GM12878 (cell line): ENCODE measurements at regions not wholly inside any gene's neighbourhood (a gene's known extent, or its start where the extent isn't known, plus 50 kb on each side); places are given as distances from the start of the nearest gene placed in this dataset.
A peak's percentile ranks its signal among the peaks of the same experiment; 100 is the strongest.

Experiments
- ATAC-seq: fragments of 200-7000 bp; cut with Tn5 transposase; 3 replicates; pipeline ENCODE4 v1.9.1; 2020; ENCODE audit warnings: mild to moderate bottlenecking, moderate library complexity
- BruUV-seq: library from RNA; stranded (reverse); fragments of 400-500 nt; replicated peaks from 2 replicates; lab custom pipeline; 2021; lab: Mats Ljungman, UMichigan
- CTCF ChIA-PET: fragments of 300-600 bp; sonication (Branson Sonifier 250); formaldehyde crosslinking; extraction: SDS; loops from one replicate; lab custom pipeline; 2021; ENCODE audit warnings: inconsistent platforms; lab: Yijun Ruan, JAX
- POLR2A ChIA-PET: fragments of 350-600 bp; formaldehyde crosslinking; extraction: SDS; loops from one replicate; lab custom pipeline; 2021; ENCODE audit warnings: inconsistent platforms; lab: Charles Lee
- RAD21 ChIA-PET: fragments of 300-600 bp; sonication (Branson Sonifier 250); formaldehyde crosslinking; loops from one replicate; lab custom pipeline; 2023; ENCODE audit warnings: antibody characterized with exemption; ENCODE audit not compliant: unreplicated experiment; lab: Charles Lee
- SMC1A ChIA-PET: fragments of 300-600 bp; sonication (Branson Sonifier 250); formaldehyde crosslinking; loops from one replicate; lab custom pipeline; 2023; ENCODE audit not compliant: unreplicated experiment, uncharacterized antibody; lab: Charles Lee
- DNase-seq: peaks from one replicate; pipeline ENCODE4 v3.0.0-alpha.2; 2011; ENCODE audit warnings: low read depth, low spot score
- FAIRE-seq: peaks from 3 replicates; lab custom pipeline; 2011; peaks lifted over from hg19 to GRCh38; lab: Jason Lieb, UNC
- H2AFZ ChIP-seq: 2 replicates; pipeline ENCODE4 v1.6.0; 2011; ENCODE audit warnings: low read depth, low read length, control low read depth; ENCODE audit not compliant: control insufficient read depth
- H3K27ac ChIP-seq: 2 replicates; pipeline ENCODE4 v1.5.1; 2011; ENCODE audit warnings: control low read depth; ENCODE audit not compliant: control insufficient read depth, insufficient read depth
- H3K27me3 ChIP-seq, 2 experiments: replicated peaks in 1 of 2; 2 replicates each; pipeline versions ENCODE4 v1.6.0 to v1.6.1; 2011; ENCODE audit warnings: low read length in 1 of 2; ENCODE audit not compliant: control insufficient read depth in 2 of 2, insufficient read depth in 2 of 2
- H3K36me3 ChIP-seq, 2 experiments: 2 replicates each; pipeline ENCODE4 v1.5.1; 2011; ENCODE audit warnings: low read length in 1 of 2; ENCODE audit not compliant: control insufficient read depth in 2 of 2, insufficient read depth in 2 of 2
- H3K4me1 ChIP-seq: 2 replicates; pipeline ENCODE4 v1.6.1; 2011; ENCODE audit warnings: mild to moderate bottlenecking, low read length, moderate library complexity, mixed read lengths; ENCODE audit not compliant: control insufficient read depth, insufficient read depth
- H3K4me2 ChIP-seq: 2 replicates; pipeline ENCODE4 v1.6.0; 2011; ENCODE audit warnings: control low read depth; ENCODE audit not compliant: control insufficient read depth, insufficient read depth
- H3K4me3 ChIP-seq: fragments of 200-600 bp; sonication (generic); 2 replicates; pipeline ENCODE4 v1.5.1; 2016
- H3K79me2 ChIP-seq: 2 replicates; pipeline ENCODE4 v1.6.0; 2011; ENCODE audit warnings: low read length; ENCODE audit not compliant: control insufficient read depth, insufficient read depth
- H3K9ac ChIP-seq: 2 replicates; pipeline ENCODE4 v1.8.0; 2011; ENCODE audit warnings: low read length, control low read depth, mixed read lengths; ENCODE audit not compliant: control insufficient read depth, insufficient read depth
- H3K9me3 ChIP-seq: replicated peaks from 3 replicates; pipeline ENCODE4 v1.5.1; 2011; ENCODE audit warnings: mild to moderate bottlenecking, low read length; ENCODE audit not compliant: control insufficient read depth, insufficient read depth
- H4K20me1 ChIP-seq: 2 replicates; pipeline ENCODE4 v1.6.0; 2011; ENCODE audit not compliant: control insufficient read depth, insufficient read depth
- CBX5 ChIP-seq: sonication (generic); IDR thresholded peaks from 2 replicates; pipeline ENCODE4 v1.6.1; 2016; ENCODE audit warnings: low read depth, moderate library complexity, mild to moderate bottlenecking, inconsistent platforms
- CHD1 ChIP-seq: IDR thresholded peaks from 2 replicates; pipeline ENCODE4 v1.6.1; 2012; ENCODE audit warnings: low read depth, low read length, improper control_type of control experiment
- CHD4 ChIP-seq: fragments of 200-600 bp; sonication (generic); IDR thresholded peaks from 2 replicates; pipeline ENCODE4 v1.6.1; 2016; ENCODE audit warnings: mild to moderate bottlenecking
- IKZF1 ChIP-seq: fragments of 450-650 bp; conservative IDR thresholded peaks from 2 replicates; pipeline ENCODE4 v1.6.1; 2017; ENCODE audit warnings: antibody characterized with exemption, mild to moderate bottlenecking
- IRF4 ChIP-seq: IDR thresholded peaks from 2 replicates; pipeline ENCODE4 v1.6.1; 2011; ENCODE audit warnings: low read depth, low read length
- MYB ChIP-seq: fragments of 150-350 bp; IDR thresholded peaks from 2 replicates; pipeline ENCODE4 v1.6.1; 2014; ENCODE audit warnings: mild to moderate bottlenecking, low read depth, low read length, borderline replicate concordance
- NFXL1 ChIP-seq: fragments of 450-650 bp; IDR thresholded peaks from 2 replicates; pipeline ENCODE4 v1.6.1; 2017; ENCODE audit warnings: antibody characterized with exemption, mild to moderate bottlenecking, borderline replicate concordance
- POU2F2 ChIP-seq: IDR thresholded peaks from 3 replicates; pipeline ENCODE4 v1.6.1; 2011; ENCODE audit warnings: low read depth, mild to moderate bottlenecking, low read length, borderline replicate concordance
- RAD51 ChIP-seq: fragments of 450-650 bp; IDR thresholded peaks from 2 replicates; pipeline ENCODE4 v1.6.1; 2016; ENCODE audit warnings: moderate library complexity, mild to moderate bottlenecking, inconsistent platforms
- SMARCA5 ChIP-seq: fragments of 450-650 bp; IDR thresholded peaks from 2 replicates; pipeline ENCODE4 v1.6.1; 2017; ENCODE audit warnings: mild to moderate bottlenecking
- ZNF622 ChIP-seq: fragments of 450-650 bp; IDR thresholded peaks from 2 replicates; pipeline ENCODE4 v1.6.1; 2017; ENCODE audit warnings: mild to moderate bottlenecking, inconsistent platforms
- WGBS: methylation state at CpG from one replicate; pipeline ENCODE4 v1.1.6; 2016; ENCODE audit warnings: low lambda C conversion rate; ENCODE audit not compliant: insufficient replicate concordance, insufficient coverage; ENCODE audit errors: missing lambda C conversion rate; 5-methylcytosine and 5-hydroxymethylcytosine counted together
- in situ Hi-C: fragments of 300-500 bp; cut with MboI; formaldehyde crosslinking; loops from 9 replicates; pipeline ENCODE4 v1.14.3; 2018; ENCODE audit warnings: mixed read lengths
- intact Hi-C: fragments of 100-400 bp; cut with micrococcal nuclease; formaldehyde crosslinking; loops from one replicate; pipeline ENCODE4 v1.14.2; 2022; ENCODE audit not compliant: unreplicated experiment
- TF ChIP-seq, protein P1 (sequence below): fragments of 450-650 bp; IDR thresholded peaks from 2 replicates; pipeline ENCODE4 v1.6.1; 2016; ENCODE audit warnings: mild to moderate bottlenecking

DNA sequence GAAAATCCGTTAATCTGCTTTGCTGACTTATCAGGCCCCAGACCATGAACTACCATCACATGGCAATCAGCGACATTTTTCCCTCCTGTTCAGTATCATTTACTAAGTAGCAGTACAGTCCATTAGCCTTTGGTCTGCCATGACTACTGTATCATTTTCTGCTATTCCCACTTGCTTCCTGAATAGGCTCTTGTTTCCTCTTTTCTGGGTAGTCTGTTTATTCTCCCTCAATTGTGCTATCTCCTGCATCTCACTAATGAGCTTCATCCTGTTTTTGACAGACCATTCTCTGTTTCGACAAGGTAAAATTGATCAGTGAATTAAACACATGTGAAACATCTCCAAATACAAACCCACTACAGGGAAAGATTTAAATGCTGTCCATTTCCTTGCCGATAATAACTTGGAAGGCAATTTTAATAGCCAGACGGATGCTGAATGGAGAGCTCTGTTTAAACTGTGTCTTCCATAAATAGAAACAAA lies 263.5 kb upstream of the ANKRD55 start (continued):
- TF ChIP-seq, protein P1, sequence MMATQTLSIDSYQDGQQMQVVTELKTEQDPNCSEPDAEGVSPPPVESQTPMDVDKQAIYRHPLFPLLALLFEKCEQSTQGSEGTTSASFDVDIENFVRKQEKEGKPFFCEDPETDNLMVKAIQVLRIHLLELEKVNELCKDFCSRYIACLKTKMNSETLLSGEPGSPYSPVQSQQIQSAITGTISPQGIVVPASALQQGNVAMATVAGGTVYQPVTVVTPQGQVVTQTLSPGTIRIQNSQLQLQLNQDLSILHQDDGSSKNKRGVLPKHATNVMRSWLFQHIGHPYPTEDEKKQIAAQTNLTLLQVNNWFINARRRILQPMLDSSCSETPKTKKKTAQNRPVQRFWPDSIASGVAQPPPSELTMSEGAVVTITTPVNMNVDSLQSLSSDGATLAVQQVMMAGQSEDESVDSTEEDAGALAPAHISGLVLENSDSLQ, result no peak
- TF ChIP-seq ZNF622 (no peak), IRF4 (no peak), NFXL1 (no peak), POU2F2 (no peak)

DNA sequence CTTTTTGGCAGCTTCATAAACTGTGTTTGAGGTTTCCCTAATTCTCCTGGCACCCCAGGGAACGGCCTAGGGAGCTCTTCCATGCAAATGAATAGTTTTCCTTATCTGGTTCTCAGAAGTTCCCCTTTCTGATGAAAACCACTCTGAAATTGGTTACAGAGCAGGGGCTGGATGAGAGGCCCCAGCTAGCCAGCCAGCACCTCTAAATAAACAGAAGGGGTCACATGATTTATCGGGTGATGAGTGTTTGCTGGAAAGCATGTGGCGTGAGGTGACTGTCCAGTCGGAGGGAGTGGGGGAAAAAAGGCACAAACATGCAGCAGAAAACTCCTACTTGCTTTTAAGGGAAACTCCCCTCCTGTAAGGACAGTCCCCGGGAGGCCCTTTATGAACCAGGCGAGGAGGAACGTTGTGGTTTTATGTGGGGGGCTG lies 261.2 kb upstream of the ANKRD55 start:
- H3K9ac ChIP-seq, result no peak overlapping the region
- H3K4me2 ChIP-seq, result no peak overlapping the region
- no peaks in the 10 kb centered on the region for H3K36me3 ChIP-seq
- intact Hi-C loops (no loop called here), in situ Hi-C loops (no loop called here)
- TF ChIP-seq CHD1, result no peak
- no peak for TF ChIP-seq CBX5
- TF ChIP-seq SMARCA5, result no peak
- peak; percentile 21; the same call in 1 of the 2 replicates for TF ChIP-seq RAD51
- TF ChIP-seq IKZF1, result no peak
- no peak for TF ChIP-seq MYB
- TF ChIP-seq CHD4, result no peak
- H4K20me1 ChIP-seq, result no peaks in the 10 kb centered on the region
- ChIA-PET CTCF (interaction anchor here (0.9 to 1.4 kb wide), 3 partner anchors 15 to 423 kb away, joined by 3 to 4 read pairs (median 4); no protein-coding TSS in a partner anchor), POLR2A (no interaction called here), SMC1A (interaction anchor here (0.6 to 1.4 kb wide), 3 partner anchors 14 to 348 kb away, joined by 3 read pairs; no protein-coding TSS in a partner anchor), RAD21 (no interaction called here)
- H3K4me3 ChIP-seq, result no peak overlapping the region
- H3K27me3 ChIP-seq, result no peaks in the 10 kb centered on the region; a peak in 1 of 4 replicates
- BruUV-seq, result no TSS peak
- no peak overlapping the region for H3K27ac ChIP-seq
- FAIRE-seq, result no peak
- no peak overlapping the region for H2AFZ ChIP-seq
- no peaks in the 10 kb centered on the region for H3K4me1 ChIP-seq
- H3K79me2 ChIP-seq, result no peaks in the 10 kb centered on the region
- H3K9me3 ChIP-seq, result no peaks in the 10 kb centered on the region
- no peak; the same call in 2 of the 3 replicates for ATAC-seq
- DNase-seq, result no peak
- 19% methylated on average over 7 of the region's 7 CpGs for WGBS
